NCI-H1048 (cell line): ENCODE measurements at regions not wholly inside any gene's neighbourhood (a gene's known extent, or its start where the extent isn't known, plus 50 kb on each side); places are given as distances from the start of the nearest gene placed in this dataset.
"Not testable (repeated sequence)": the region's sequence is repeated elsewhere in the genome, so short reads cannot be mapped to it uniquely, and the experiment has no call there.

Experiments used
- DNase-seq: peaks from one replicate; lab custom pipeline; 2025; lab: John Stamatoyannopoulos, UW

- no peak for DNase-seq
These were observed 404.8 kb downstream of the EPHA5 start for GRCh38 chr4:65265526-65265925.

GRCh38 chr4:65259296-65259695 is 411.0 kb downstream of the EPHA5 start:
- DNase-seq = no peak

GRCh38 chr4:65250916-65251315 is 419.4 kb downstream of the EPHA5 start:
- no peak for DNase-seq

- no peak for DNase-seq
These were observed 421.2 kb downstream of the EPHA5 start for GRCh38 chr4:65249111-65249510.

GRCh38 chr4:65242156-65242846 is 428.0 kb downstream of the EPHA5 start:
- DNase-seq = no peak

GRCh38 chr4:65241257-65241997 is 428.9 kb downstream of the EPHA5 start:
- DNase-seq = no peak

- DNase-seq = no peak
These were observed 436.2 kb downstream of the EPHA5 start for GRCh38 chr4:65234061-65234460.

- DNase-seq = no peak
These were observed 442.7 kb downstream of the EPHA5 start for GRCh38 chr4:65227628-65228027.

- DNase-seq = no peak
These were observed 446.7 kb downstream of the EPHA5 start for GRCh38 chr4:65223601-65224000.

- not testable (repeated sequence) for DNase-seq
These were observed 447.2 kb downstream of the EPHA5 start for GRCh38 chr4:65223074-65223473.

GRCh38 chr4:65217179-65217578 is 453.1 kb downstream of the EPHA5 start:
- no peak for DNase-seq

GRCh38 chr4:65202853-65203236 is 467.4 kb downstream of the EPHA5 start:
- DNase-seq = no peak

GRCh38 chr4:65202165-65202852 is 468.0 kb downstream of the EPHA5 start:
- DNase-seq = no peak

- no peak for DNase-seq
These were observed 474.6 kb downstream of the EPHA5 start for GRCh38 chr4:65195666-65196065.

GRCh38 chr4:65195002-65195401 is 475.3 kb downstream of the EPHA5 start:
- no peak for DNase-seq

GRCh38 chr4:65193985-65194384 is 476.3 kb downstream of the EPHA5 start:
- no peak for DNase-seq

- DNase-seq = no peak
These were observed 479.5 kb downstream of the EPHA5 start for GRCh38 chr4:65190780-65191179.

GRCh38 chr4:65175585-65175984 is 494.7 kb downstream of the EPHA5 start:
- no peak for DNase-seq

- no peak for DNase-seq
These were observed 499.3 kb downstream of the EPHA5 start for GRCh38 chr4:65170768-65171514.

GRCh38 chr4:65167719-65168118 is 502.6 kb downstream of the EPHA5 start:
- no peak for DNase-seq

GRCh38 chr4:65152205-65152604 is 518.1 kb downstream of the EPHA5 start:
- DNase-seq = no peak

- no peak for DNase-seq
These were observed 530.3 kb downstream of the EPHA5 start for GRCh38 chr4:65139998-65140397.
